ENCODE measurements at regions not wholly inside any gene's neighbourhood (a gene's known extent, or its start where the extent isn't known, plus 50 kb on each side); places are given as distances from the start of the nearest gene placed in this dataset.

- no peak for DNase-seq (ENCODE audit: low read depth, low spot score)
Measured at GRCh38 chr13:82412749-82413148, 1469.5 kb downstream of the SLITRK1 start.

- no peak for DNase-seq (ENCODE audit: low read depth, low spot score)
Measured at GRCh38 chr13:82407321-82407720, 1475.0 kb downstream of the SLITRK1 start.

GRCh38 chr13:82374719-82375118 lies 1507.6 kb downstream of the SLITRK1 start:
- no peak for DNase-seq (ENCODE audit: low read depth, low spot score)

GRCh38 chr13:82370316-82370715 lies 1512.0 kb downstream of the SLITRK1 start:
- DNase-seq (ENCODE audit: low read depth, low spot score): no peak

GRCh38 chr13:82364525-82364924 lies 1517.7 kb downstream of the SLITRK1 start:
- DNase-seq (ENCODE audit: low read depth, low spot score): no peak

- DNase-seq (ENCODE audit: low read depth, low spot score): no peak
Measured at GRCh38 chr13:82358284-82358683, 1524.0 kb downstream of the SLITRK1 start.

GRCh38 chr13:82356667-82357410 lies 1525.4 kb downstream of the SLITRK1 start:
- DNase-seq (ENCODE audit: low read depth, low spot score): no peak

GRCh38 chr13:82344867-82345266 lies 1537.4 kb downstream of the SLITRK1 start:
- no peak for DNase-seq (ENCODE audit: low read depth, low spot score)

GRCh38 chr13:82341116-82341515 lies 1541.2 kb downstream of the SLITRK1 start:
- no peak for DNase-seq (ENCODE audit: low read depth, low spot score)

GRCh38 chr13:82330499-82330898 lies 1551.8 kb downstream of the SLITRK1 start:
- no peak for DNase-seq (ENCODE audit: low read depth, low spot score)

GRCh38 chr13:82323101-82323500 lies 1559.2 kb downstream of the SLITRK1 start:
- no peak for DNase-seq (ENCODE audit: low read depth, low spot score)

GRCh38 chr13:82305588-82305987 lies 1576.7 kb downstream of the SLITRK1 start:
- no peak for DNase-seq (ENCODE audit: low read depth, low spot score)

- DNase-seq (ENCODE audit: low read depth, low spot score): no peak
Measured at GRCh38 chr13:82298106-82298505, 1584.2 kb downstream of the SLITRK1 start.

GRCh38 chr13:82294226-82294625 lies 1588.0 kb downstream of the SLITRK1 start:
- DNase-seq (ENCODE audit: low read depth, low spot score): no peak

- DNase-seq (ENCODE audit: low read depth, low spot score): no peak
Measured at GRCh38 chr13:82292334-82292733, 1589.9 kb downstream of the SLITRK1 start.

GRCh38 chr13:82291852-82292251 lies 1590.4 kb downstream of the SLITRK1 start:
- no peak for DNase-seq (ENCODE audit: low read depth, low spot score)

GRCh38 chr13:82275644-82276043 lies 1606.6 kb downstream of the SLITRK1 start:
- no peak for DNase-seq (ENCODE audit: low read depth, low spot score)

- no peak for DNase-seq (ENCODE audit: low read depth, low spot score)
Measured at GRCh38 chr13:82259284-82259683, 1623.0 kb downstream of the SLITRK1 start.

GRCh38 chr13:82257790-82258507 lies 1624.3 kb downstream of the SLITRK1 start:
- no peak for DNase-seq (ENCODE audit: low read depth, low spot score)

GRCh38 chr13:82248762-82249161 lies 1633.5 kb downstream of the SLITRK1 start:
- DNase-seq (ENCODE audit: low read depth, low spot score): no peak

- DNase-seq (ENCODE audit: low read depth, low spot score): no peak
Measured at GRCh38 chr13:82245860-82246259, 1636.4 kb downstream of the SLITRK1 start.

GRCh38 chr13:82224806-82225205 lies 1657.5 kb downstream of the SLITRK1 start:
- no peak for DNase-seq (ENCODE audit: low read depth, low spot score)

- no peak for DNase-seq (ENCODE audit: low read depth, low spot score)
Measured at GRCh38 chr13:82221621-82222020, 1660.7 kb downstream of the SLITRK1 start.
